ENCODE measurements at regions not wholly inside any gene's neighbourhood (a gene's known extent, or its start where the extent isn't known, plus 50 kb on each side); places are given as distances from the start of the nearest gene placed in this dataset.

- Histone ChIP-seq H4K8ac (ENCODE audit: low read length) (no peak overlapping the region), H3K4me1 (ENCODE audit: control insufficient read depth, insufficient read depth, low read depth, low read length) (peaks cover 2% of the 10 kb centered on the region), H2BK120ac (ENCODE audit: low read depth, low read length) (no peak overlapping the region), H3K27ac (ENCODE audit: low read length, poor library complexity, severe bottlenecking) (no peak overlapping the region), H2AK5ac (ENCODE audit: low read length, severe bottlenecking) (no peak overlapping the region), H3K14ac (ENCODE audit: low read length in 2 of 2) (no peak overlapping the region), H3K4me2 (ENCODE audit: low read length, poor library complexity, severe bottlenecking) (no peak overlapping the region), H3K23ac (ENCODE audit: low read length in 2 of 2) (no peak overlapping the region), H2BK12ac (ENCODE audit: low read length in 2 of 2) (no peak overlapping the region), H3K18ac (ENCODE audit: low read depth in 1 of 2, low read length in 2 of 2) (no peak overlapping the region), H2AFZ (ENCODE audit: low read depth, low read length) (no peak overlapping the region), H3K4ac (ENCODE audit: low read depth in 1 of 2, low read length in 2 of 2) (no peak overlapping the region), H2BK5ac (ENCODE audit: low read depth, low read length, poor library complexity, severe bottlenecking) (no peak overlapping the region), H3K36me3 (ENCODE audit: control insufficient read depth in 1 of 2, insufficient read depth in 2 of 2, low read depth in 1 of 2, low read length in 2 of 2) (no peaks in the 10 kb centered on the region), H3K9me3 (ENCODE audit: control insufficient read depth, low read length) (no peaks in the 10 kb centered on the region), H3K9ac (ENCODE audit: low read length) (no peak overlapping the region), H3K79me1 (replicated peaks; ENCODE audit: low read length, poor library complexity, severe bottlenecking) (no peaks in the 10 kb centered on the region), H3K4me3 (ENCODE audit: insufficient read depth in 1 of 2, low read depth in 1 of 2, low read length in 2 of 2) (no peak overlapping the region), H2BK15ac (ENCODE audit: low read depth, poor library complexity, severe bottlenecking) (no peak overlapping the region), H3K27me3 (ENCODE audit: control insufficient read depth in 1 of 2, insufficient read depth in 1 of 2, low read length in 2 of 2) (peaks cover 0 to 9% of the 10 kb centered on the region in 2 experiments), H4K91ac (ENCODE audit: low read length) (no peak overlapping the region)
- WGBS: 62% methylated on average over 7 of the region's 7 CpGs
- no peak for DNase-seq
Measured at GRCh38 chr18:77648411-77648810, 398.8 kb downstream of the GALR1 start.

GRCh38 chr18:77650799-77651385 lies 401.2 kb downstream of the GALR1 start:
- Histone ChIP-seq H3K4me1 (ENCODE audit: control insufficient read depth, insufficient read depth, low read depth, low read length) (peaks cover 2% of the 10 kb centered on the region), H4K91ac (ENCODE audit: low read length) (no peak overlapping the region), H3K4ac (ENCODE audit: low read depth in 1 of 2, low read length in 2 of 2) (no peak overlapping the region), H2BK15ac (ENCODE audit: low read depth, poor library complexity, severe bottlenecking) (no peak overlapping the region), H3K18ac (ENCODE audit: low read depth in 1 of 2, low read length in 2 of 2) (no peak overlapping the region), H3K9ac (ENCODE audit: low read length) (peak overlapping the region; percentile 51), H3K14ac (ENCODE audit: low read length in 2 of 2) (no peak overlapping the region), H2BK120ac (ENCODE audit: low read depth, low read length) (no peak overlapping the region), H3K79me1 (replicated peaks; ENCODE audit: low read length, poor library complexity, severe bottlenecking) (no peaks in the 10 kb centered on the region), H3K4me2 (ENCODE audit: low read length, poor library complexity, severe bottlenecking) (no peak overlapping the region), H3K23ac (ENCODE audit: low read length in 2 of 2) (no peak overlapping the region), H4K8ac (ENCODE audit: low read length) (no peak overlapping the region), H3K4me3 (ENCODE audit: insufficient read depth in 1 of 2, low read depth in 1 of 2, low read length in 2 of 2) (no peak overlapping the region), H3K9me3 (ENCODE audit: control insufficient read depth, low read length) (no peaks in the 10 kb centered on the region), H3K27ac (ENCODE audit: low read length, poor library complexity, severe bottlenecking) (no peak overlapping the region), H2BK5ac (ENCODE audit: low read depth, low read length, poor library complexity, severe bottlenecking) (no peak overlapping the region), H2BK12ac (ENCODE audit: low read length in 2 of 2) (no peak overlapping the region), H2AFZ (ENCODE audit: low read depth, low read length) (no peak overlapping the region), H3K36me3 (ENCODE audit: control insufficient read depth in 1 of 2, insufficient read depth in 2 of 2, low read depth in 1 of 2, low read length in 2 of 2) (no peaks in the 10 kb centered on the region), H3K27me3 (ENCODE audit: control insufficient read depth in 1 of 2, insufficient read depth in 1 of 2, low read length in 2 of 2) (peaks cover 0 to 9% of the 10 kb centered on the region in 2 experiments), H2AK5ac (ENCODE audit: low read length, severe bottlenecking) (no peak overlapping the region)
- WGBS: 9% methylated on average over 24 of the region's 28 CpGs
- DNase-seq: peak; percentile 1

GRCh38 chr18:77651441-77651840 lies 401.8 kb downstream of the GALR1 start:
- Histone ChIP-seq H2BK5ac (ENCODE audit: low read depth, low read length, poor library complexity, severe bottlenecking) (no peak overlapping the region), H3K9ac (ENCODE audit: low read length) (peak overlapping the region; percentile 51), H4K91ac (ENCODE audit: low read length) (no peak overlapping the region), H2BK120ac (ENCODE audit: low read depth, low read length) (no peak overlapping the region), H2AFZ (ENCODE audit: low read depth, low read length) (no peak overlapping the region), H3K4me3 (ENCODE audit: insufficient read depth in 1 of 2, low read depth in 1 of 2, low read length in 2 of 2) (no peak overlapping the region), H3K23ac (ENCODE audit: low read length in 2 of 2) (no peak overlapping the region), H2AK5ac (ENCODE audit: low read length, severe bottlenecking) (no peak overlapping the region), H3K9me3 (ENCODE audit: control insufficient read depth, low read length) (no peaks in the 10 kb centered on the region), H2BK12ac (ENCODE audit: low read length in 2 of 2) (no peak overlapping the region), H2BK15ac (ENCODE audit: low read depth, poor library complexity, severe bottlenecking) (no peak overlapping the region), H3K4ac (ENCODE audit: low read depth in 1 of 2, low read length in 2 of 2) (no peak overlapping the region), H3K27ac (ENCODE audit: low read length, poor library complexity, severe bottlenecking) (no peak overlapping the region), H4K8ac (ENCODE audit: low read length) (no peak overlapping the region), H3K79me1 (replicated peaks; ENCODE audit: low read length, poor library complexity, severe bottlenecking) (no peaks in the 10 kb centered on the region), H3K4me2 (ENCODE audit: low read length, poor library complexity, severe bottlenecking) (no peak overlapping the region), H3K36me3 (ENCODE audit: control insufficient read depth in 1 of 2, insufficient read depth in 2 of 2, low read depth in 1 of 2, low read length in 2 of 2) (no peaks in the 10 kb centered on the region), H3K4me1 (ENCODE audit: control insufficient read depth, insufficient read depth, low read depth, low read length) (peaks cover 2% of the 10 kb centered on the region), H3K14ac (ENCODE audit: low read length in 2 of 2) (no peak overlapping the region), H3K27me3 (ENCODE audit: control insufficient read depth in 1 of 2, insufficient read depth in 1 of 2, low read length in 2 of 2) (peaks cover 0 to 9% of the 10 kb centered on the region in 2 experiments), H3K18ac (ENCODE audit: low read depth in 1 of 2, low read length in 2 of 2) (no peak overlapping the region)
- 83% methylated on average over 4 of the region's 13 CpGs for WGBS
- no peak for DNase-seq

- no peak overlapping the region for H2BK120ac ChIP-seq (ENCODE audit: low read depth, low read length)
- H3K4ac ChIP-seq (ENCODE audit: low read depth in 1 of 2, low read length in 2 of 2): no peak overlapping the region
- H3K36me3 ChIP-seq (ENCODE audit: control insufficient read depth in 1 of 2, insufficient read depth in 2 of 2, low read depth in 1 of 2, low read length in 2 of 2): no peaks in the 10 kb centered on the region
- H3K9ac ChIP-seq (ENCODE audit: low read length): no peak overlapping the region
- no peak overlapping the region for H2BK15ac ChIP-seq (ENCODE audit: low read depth, poor library complexity, severe bottlenecking)
- peaks cover 0 to 9% of the 10 kb centered on the region in 2 experiments for H3K27me3 ChIP-seq (ENCODE audit: control insufficient read depth in 1 of 2, insufficient read depth in 1 of 2, low read length in 2 of 2)
- no peak overlapping the region for H3K23ac ChIP-seq (ENCODE audit: low read length in 2 of 2)
- H4K91ac ChIP-seq (ENCODE audit: low read length): no peak overlapping the region
- no peaks in the 10 kb centered on the region for H3K9me3 ChIP-seq (ENCODE audit: control insufficient read depth, low read length)
- H3K27ac ChIP-seq (ENCODE audit: low read length, poor library complexity, severe bottlenecking): no peak overlapping the region
- no peak overlapping the region for H3K4me3 ChIP-seq (ENCODE audit: insufficient read depth in 1 of 2, low read depth in 1 of 2, low read length in 2 of 2)
- H2AK5ac ChIP-seq (ENCODE audit: low read length, severe bottlenecking): no peak overlapping the region
- H3K79me1 ChIP-seq (replicated peaks; ENCODE audit: low read length, poor library complexity, severe bottlenecking): no peaks in the 10 kb centered on the region
- no peak overlapping the region for H2BK12ac ChIP-seq (ENCODE audit: low read length in 2 of 2)
- H3K4me2 ChIP-seq (ENCODE audit: low read length, poor library complexity, severe bottlenecking): no peak overlapping the region
- 82% methylated on average over 12 of the region's 12 CpGs for WGBS
- H3K14ac ChIP-seq (ENCODE audit: low read length in 2 of 2): no peak overlapping the region
- peaks cover 2% of the 10 kb centered on the region for H3K4me1 ChIP-seq (ENCODE audit: control insufficient read depth, insufficient read depth, low read depth, low read length)
- no peak for DNase-seq
- no peak overlapping the region for H2BK5ac ChIP-seq (ENCODE audit: low read depth, low read length, poor library complexity, severe bottlenecking)
- no peak overlapping the region for H4K8ac ChIP-seq (ENCODE audit: low read length)
- H2AFZ ChIP-seq (ENCODE audit: low read depth, low read length): no peak overlapping the region
- H3K18ac ChIP-seq (ENCODE audit: low read depth in 1 of 2, low read length in 2 of 2): no peak overlapping the region
Measured at GRCh38 chr18:77653792-77654191, 404.1 kb downstream of the GALR1 start.

Data from mesenchymal stem cell (in vitro differentiated cells and primary cell).